Right lobe of liver (tissue), 6 donors: ENCODE measurements at regions not wholly inside any gene's neighbourhood (a gene's known extent, or its start where the extent isn't known, plus 50 kb on each side); places are given as distances from the start of the nearest gene placed in this dataset.

Source experiments
- ATAC-seq, 4 donors: fragments of 200-7000 bp; cut with Tn5 transposase; one replicate each; pipeline ENCODE4 v1.9.1; 2020; ENCODE audit warnings: mild to moderate bottlenecking in 4 of 4, moderate library complexity in 4 of 4
- DNase-seq, 3 donors: peaks; one replicate each; pipeline ENCODE4 v3.0.0-alpha.2; 2020
- H3K27ac ChIP-seq, 3 donors: fragments of 200-600 bp; one replicate each; pipeline ENCODE4 v1.8.0; 2022
- H3K27me3 ChIP-seq, 2 donors: fragments of 200-600 bp; one replicate each; pipeline ENCODE4 v1.8.0; 2022
- H3K36me3 ChIP-seq, 4 donors: fragments of 200-600 bp; sonication (generic) in 1 of 4; one replicate each; pipeline versions ENCODE4 v1.5.1 to v1.8.0; 2017 to 2022; ENCODE audit warnings: control low read depth in 1 of 4
- H3K4me1 ChIP-seq, 4 donors: fragments of 200-600 bp; sonication (generic) in 1 of 4; one replicate each; pipeline versions ENCODE4 v1.5.1 to v1.8.0; 2017 to 2022; ENCODE audit warnings: control low read depth in 1 of 4
- H3K4me3 ChIP-seq, 3 donors: fragments of 200-600 bp; one replicate each; pipeline ENCODE4 v1.8.0; 2022
- H3K9me3 ChIP-seq, 4 donors: fragments of 200-600 bp; sonication (generic) in 1 of 4; one replicate each; pipeline versions ENCODE4 v1.5.1 to v1.8.0; 2017 to 2022; ENCODE audit warnings: control low read depth in 1 of 4
- CTCF ChIP-seq, 4 donors: fragments of 200-600 bp in 3 of 4; fragments of 450-650 bp in 1 of 4; IDR thresholded peaks; one replicate each; pipeline versions ENCODE4 v1.5.1 to v1.8.0; 2016 to 2022; ENCODE audit warnings: antibody characterized with exemption in 4 of 4, mild to moderate bottlenecking in 2 of 4
- POLR2A ChIP-seq: fragments of 450-650 bp; IDR thresholded peaks from one replicate; pipeline ENCODE4 v1.6.1; 2017; ENCODE audit warnings: antibody characterized with exemption, mild to moderate bottlenecking
- WGBS: methylation state at CpG from one replicate; pipeline ENCODE4 v1.1.6; 2018; ENCODE audit warnings: low coverage, low lambda C conversion rate; ENCODE audit not compliant: insufficient coverage; ENCODE audit errors: missing lambda C conversion rate; 5-methylcytosine and 5-hydroxymethylcytosine counted together
- intact Hi-C, 2 donors: fragments of 100-400 bp; cut with DNase I; formaldehyde crosslinking; loops; one replicate each; pipeline versions ENCODE4 v1.11.2 to v1.14.1; 2022
- donor health status: DM: no; HTN: yes; CAD: no.
- donor health status: DM: no; HTN: no; CAD: no.
- donor health status: DM: no; HTN: no; CAD: no.
- donor health status: DM: no; HTN: yes; CAD: no.
- donor health status: DM: no; HTN: yes; CAD: no.

GRCh38 chr2:83866211-83866610 is 592.9 kb downstream of the SUCLG1 start:
- no peaks in the 10 kb centered on the region for H3K4me1 ChIP-seq
- 80% methylated on average over 3 of the region's 3 CpGs for WGBS
- no peak for ATAC-seq
- H3K27ac ChIP-seq: no peak overlapping the region
- TF ChIP-seq CTCF (IDR thresholded peaks at IDR 0.05): no peak
- intact Hi-C loops: no loop called here
- DNase-seq: no peak
- H3K4me3 ChIP-seq: no peak overlapping the region
- no peaks in the 10 kb centered on the region for H3K36me3 ChIP-seq
- peaks cover 0 to 6% of the 10 kb centered on the region in 2 donors for H3K27me3 ChIP-seq
- H3K9me3 ChIP-seq: no peaks in the 10 kb centered on the region

DNA sequence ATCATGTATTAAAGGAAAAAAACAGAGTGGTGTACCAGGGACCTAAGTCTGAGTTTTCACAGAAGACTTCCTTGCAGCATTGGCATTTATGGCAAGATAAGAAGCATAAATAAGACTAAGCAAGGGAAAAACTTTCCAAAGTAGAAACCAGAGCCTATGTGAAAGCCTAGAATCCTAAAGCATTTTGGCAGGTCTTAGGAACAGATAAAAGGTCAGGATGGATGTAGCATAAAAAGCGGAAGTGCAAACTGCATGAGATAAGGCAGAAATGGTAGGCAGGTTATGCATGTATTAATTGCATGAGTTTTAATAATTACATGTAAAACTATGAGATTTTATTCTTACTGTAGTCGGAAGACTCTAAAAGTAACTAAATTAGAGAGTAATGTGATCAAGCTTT is 596.5 kb downstream of the SUCLG1 start:
- no peak overlapping the region for H3K4me3 ChIP-seq
- no peak for TF ChIP-seq CTCF (IDR thresholded peaks at IDR 0.05)
- no peak for TF ChIP-seq POLR2A
- ATAC-seq (no peak), DNase-seq (no peak)
- no peaks in the 10 kb centered on the region for H3K4me1 ChIP-seq
- 44% methylated on average over 2 of the region's 2 CpGs for WGBS
- no peak overlapping the region for H3K27ac ChIP-seq
- H3K36me3 ChIP-seq: no peaks in the 10 kb centered on the region
- intact Hi-C loops: no loop called here
- no peaks in the 10 kb centered on the region for H3K27me3 ChIP-seq
- H3K9me3 ChIP-seq: no peaks in the 10 kb centered on the region

DNA sequence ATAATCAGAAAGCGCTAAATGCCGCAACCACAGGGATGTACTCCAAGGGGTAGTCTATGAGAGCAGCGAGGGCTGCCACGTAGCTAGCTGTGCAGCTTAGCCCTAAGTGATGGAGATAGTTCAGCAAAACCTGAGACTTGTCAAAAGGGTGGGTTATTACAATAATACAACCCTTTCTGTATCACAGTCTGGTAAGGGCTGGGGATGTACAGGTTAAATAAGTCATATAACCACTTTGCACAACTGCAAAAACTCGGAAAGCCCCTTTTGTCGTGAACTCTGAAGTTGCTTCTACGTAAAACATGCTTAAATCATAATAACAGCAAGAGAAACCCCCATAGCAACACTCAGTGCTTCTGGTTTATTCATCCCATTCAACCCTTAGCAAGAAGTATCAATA is 598.8 kb downstream of the SUCLG1 start:
- DNase-seq (no peak), ATAC-seq (no peak)
- no peaks in the 10 kb centered on the region for H3K4me1 ChIP-seq
- H3K36me3 ChIP-seq: no peaks in the 10 kb centered on the region
- H3K27ac ChIP-seq: no peak overlapping the region
- H3K4me3 ChIP-seq: no peak overlapping the region
- no peaks in the 10 kb centered on the region for H3K9me3 ChIP-seq
- TF ChIP-seq POLR2A (no peak), CTCF (IDR thresholded peaks at IDR 0.05) (no peak)
- intact Hi-C loops: no loop called here
- whole genome bisulfite sequencing: 51% methylated on average over 7 of the region's 7 CpGs
- H3K27me3 ChIP-seq: no peaks in the 10 kb centered on the region

DNA sequence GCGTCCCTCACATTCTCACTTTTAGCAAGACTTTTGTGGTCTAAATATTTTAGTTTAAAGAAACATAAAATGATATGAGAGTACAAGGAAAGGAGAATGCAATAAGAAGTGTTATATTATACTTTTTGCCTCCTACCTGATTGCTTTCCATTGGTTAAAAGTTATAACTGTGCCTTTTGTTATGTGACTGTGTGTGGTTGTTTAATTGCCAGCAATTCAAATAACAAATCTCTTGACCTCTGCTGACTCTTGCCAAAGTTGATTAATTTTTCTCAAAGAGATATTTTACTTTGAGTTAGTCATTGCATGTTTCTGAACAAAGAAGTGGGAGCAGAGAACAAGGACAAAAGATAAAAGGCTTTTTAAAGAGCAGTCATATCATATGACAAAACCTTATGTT is 599.5 kb downstream of the SUCLG1 start:
- no peaks in the 10 kb centered on the region for H3K36me3 ChIP-seq
- ATAC-seq: no peak
- TF ChIP-seq CTCF (IDR thresholded peaks at IDR 0.05) (no peak), POLR2A (no peak)
- H3K27ac ChIP-seq: no peak overlapping the region
- no peaks in the 10 kb centered on the region for H3K27me3 ChIP-seq
- intact Hi-C loops: no loop called here
- WGBS: 77% methylated on average over 1 of the region's 1 CpG
- DNase-seq: no peak
- no peaks in the 10 kb centered on the region for H3K9me3 ChIP-seq
- no peaks in the 10 kb centered on the region for H3K4me1 ChIP-seq
- no peak overlapping the region for H3K4me3 ChIP-seq

DNA sequence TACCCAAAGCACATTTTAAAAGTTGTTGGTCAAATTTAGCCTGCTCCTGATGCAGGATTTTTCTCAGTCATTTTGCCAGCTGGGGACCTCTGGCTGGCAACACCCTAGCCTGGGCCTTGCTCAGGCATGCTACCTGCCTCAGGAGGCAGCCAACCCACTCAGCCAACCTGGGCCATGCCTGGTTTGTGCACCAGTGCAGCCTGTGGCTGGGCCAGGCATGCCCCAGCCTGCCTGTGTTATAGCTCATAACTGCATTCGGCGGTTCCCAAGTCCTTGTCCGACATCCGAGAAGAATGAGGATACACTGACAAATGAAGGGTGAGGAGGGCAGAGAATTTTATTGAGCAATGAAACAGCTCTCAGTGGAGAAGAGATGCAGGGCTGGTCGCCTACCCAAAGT is 608.0 kb downstream of the SUCLG1 start:
- no peaks in the 10 kb centered on the region for H3K9me3 ChIP-seq
- no peak overlapping the region for H3K27ac ChIP-seq
- H3K36me3 ChIP-seq: no peaks in the 10 kb centered on the region
- H3K4me1 ChIP-seq: no peaks in the 10 kb centered on the region
- H3K4me3 ChIP-seq: no peak overlapping the region
- no peak for TF ChIP-seq POLR2A
- TF ChIP-seq CTCF (IDR thresholded peaks at IDR 0.05): no peak
- WGBS: 57% methylated on average over 3 of the region's 5 CpGs
- ATAC-seq (no peak), DNase-seq (no peak)
- H3K27me3 ChIP-seq: no peaks in the 10 kb centered on the region
- intact Hi-C loops: no loop called here
